Lower leg skin (tissue), 3 donors: ENCODE measurements at regions not wholly inside any gene's neighbourhood (a gene's known extent, or its start where the extent isn't known, plus 50 kb on each side); places are given as distances from the start of the nearest gene placed in this dataset.

ENCODE experiments used
- POLR2A ChIP-seq, 2 donors: fragments of 450-650 bp; IDR thresholded peaks; one replicate each; pipeline ENCODE4 v1.6.1; 2016 to 2017; ENCODE audit warnings: antibody characterized with exemption in 2 of 2, mild to moderate bottlenecking in 1 of 2, moderate library complexity in 1 of 2
- TF ChIP-seq, protein P1 (sequence below), 3 donors: fragments of 450-650 bp; IDR thresholded peaks; one replicate each; pipeline ENCODE4 v1.5.1; 2016; ENCODE audit warnings: antibody characterized with exemption in 3 of 3, mild to moderate bottlenecking in 3 of 3, moderate library complexity in 2 of 3

GRCh38 chr17:33514369-33514768, 221.3 kb upstream of the ASIC2 start:
- TF ChIP-seq, protein P1, sequence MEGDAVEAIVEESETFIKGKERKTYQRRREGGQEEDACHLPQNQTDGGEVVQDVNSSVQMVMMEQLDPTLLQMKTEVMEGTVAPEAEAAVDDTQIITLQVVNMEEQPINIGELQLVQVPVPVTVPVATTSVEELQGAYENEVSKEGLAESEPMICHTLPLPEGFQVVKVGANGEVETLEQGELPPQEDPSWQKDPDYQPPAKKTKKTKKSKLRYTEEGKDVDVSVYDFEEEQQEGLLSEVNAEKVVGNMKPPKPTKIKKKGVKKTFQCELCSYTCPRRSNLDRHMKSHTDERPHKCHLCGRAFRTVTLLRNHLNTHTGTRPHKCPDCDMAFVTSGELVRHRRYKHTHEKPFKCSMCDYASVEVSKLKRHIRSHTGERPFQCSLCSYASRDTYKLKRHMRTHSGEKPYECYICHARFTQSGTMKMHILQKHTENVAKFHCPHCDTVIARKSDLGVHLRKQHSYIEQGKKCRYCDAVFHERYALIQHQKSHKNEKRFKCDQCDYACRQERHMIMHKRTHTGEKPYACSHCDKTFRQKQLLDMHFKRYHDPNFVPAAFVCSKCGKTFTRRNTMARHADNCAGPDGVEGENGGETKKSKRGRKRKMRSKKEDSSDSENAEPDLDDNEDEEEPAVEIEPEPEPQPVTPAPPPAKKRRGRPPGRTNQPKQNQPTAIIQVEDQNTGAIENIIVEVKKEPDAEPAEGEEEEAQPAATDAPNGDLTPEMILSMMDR (IDR thresholded peaks at IDR 0.05), result no peak
- TF ChIP-seq POLR2A (IDR thresholded peaks at IDR 0.05), result no peak
